Prostate gland (tissue), 2 donors: ENCODE measurements at regions not wholly inside any gene's neighbourhood (a gene's known extent, or its start where the extent isn't known, plus 50 kb on each side); places are given as distances from the start of the nearest gene placed in this dataset.

Experiments
- DNase-seq: peaks from one replicate; pipeline ENCODE4 v3.0.0-alpha.2; 2019; ENCODE audit warnings: low spot score
- H3K27ac ChIP-seq, 2 donors: fragments of 200-600 bp; sonication (generic); 2 replicates each; pipeline ENCODE4 v1.5.1; 2017 to 2019
- H3K27me3 ChIP-seq: fragments of 200-600 bp; sonication (generic); replicated peaks from 2 replicates; pipeline ENCODE4 v1.5.1; 2019; ENCODE audit not compliant: insufficient read depth
- H3K36me3 ChIP-seq, 2 donors: fragments of 200-600 bp; sonication (generic); 1 replicate in 1 of 2; 2 replicates in 1 of 2; pipeline versions ENCODE4 v1.5.1 to v1.8.1; 2017 to 2019
- H3K4me1 ChIP-seq: fragments of 200-600 bp; sonication (generic); replicated peaks from 2 replicates; pipeline ENCODE4 v1.5.1; 2019
- H3K4me3 ChIP-seq, 2 donors: fragments of 200-600 bp; sonication (generic); 2 replicates each; pipeline ENCODE4 v1.5.1; 2017 to 2019
- H3K9me3 ChIP-seq: fragments of 200-600 bp; sonication (generic); 2 replicates; pipeline ENCODE4 v1.5.1; 2017
- CTCF ChIP-seq, 4 experiments: fragments of 200-600 bp in 2 of 4; fragments of 450-650 bp in 2 of 4; sonication (generic) in 2 of 4; IDR thresholded peaks; 1 replicate in 3 of 4; 2 replicates in 1 of 4; pipeline ENCODE4 v1.5.1; 2016 to 2019; ENCODE audit warnings: antibody characterized with exemption in 4 of 4, mild to moderate bottlenecking in 2 of 4, moderate library complexity in 2 of 4
- POLR2A ChIP-seq: fragments of 450-650 bp; IDR thresholded peaks from one replicate; pipeline ENCODE4 v1.6.1; 2016; ENCODE audit warnings: antibody characterized with exemption, mild to moderate bottlenecking
- POLR2AphosphoS5 ChIP-seq: sonication (generic); formaldehyde crosslinking; IDR thresholded peaks from one replicate; pipeline ENCODE4 v1.6.1; 2017; ENCODE audit warnings: antibody characterized with exemption
- WGBS: methylation state at CpG from one replicate; pipeline ENCODE4 v1.1.5; 2018; 5-methylcytosine and 5-hydroxymethylcytosine counted together
- intact Hi-C: fragments of 100-400 bp; cut with DNase I; formaldehyde crosslinking; loops from one replicate; pipeline ENCODE4 v1.14.2; 2022

- no peaks in the 10 kb centered on the region for H3K27me3 ChIP-seq
- H3K36me3 ChIP-seq, result no peaks in the 10 kb centered on the region
- TF ChIP-seq CTCF (IDR thresholded peaks at IDR 0.05) (no peak), POLR2AphosphoS5 (no peak), POLR2A (no peak)
- 22% methylated on average over 1 of the region's 1 CpG for WGBS
- DNase-seq, result no peak
- no peaks in the 10 kb centered on the region for H3K9me3 ChIP-seq
- intact Hi-C loops, result no loop called here
- H3K4me1 ChIP-seq, result no peaks in the 10 kb centered on the region
- H3K4me3 ChIP-seq, result no peak overlapping the region
- H3K27ac ChIP-seq, result no peak overlapping the region
Observed at GRCh38 chr7:20021831-20022230, 195.4 kb downstream of the MACC1 start.

- intact Hi-C loops, result no loop called here
Observed at GRCh38 chr7:20021066-20021465, 196.1 kb downstream of the MACC1 start.

GRCh38 chr7:20019757-20020432, 197.3 kb downstream of the MACC1 start:
- Histone ChIP-seq H3K9me3 (no peaks in the 10 kb centered on the region), H3K4me3 (no peak overlapping the region), H3K27me3 (no peaks in the 10 kb centered on the region), H3K27ac (no peak overlapping the region), H3K4me1 (no peaks in the 10 kb centered on the region), H3K36me3 (no peaks in the 10 kb centered on the region)
- 94% methylated on average over 2 of the region's 2 CpGs for WGBS
- intact Hi-C loops, result no loop called here
- TF ChIP-seq POLR2A (no peak), CTCF (IDR thresholded peaks at IDR 0.05) (no peak), POLR2AphosphoS5 (no peak)
- no peak for DNase-seq

More at GRCh38 chr7:20021066-20021465, 196.1 kb downstream of the MACC1 start:
- Histone ChIP-seq H3K4me1 (no peaks in the 10 kb centered on the region), H3K4me3 (no peak overlapping the region), H3K36me3 (no peaks in the 10 kb centered on the region), H3K27ac (no peak overlapping the region), H3K27me3 (no peaks in the 10 kb centered on the region), H3K9me3 (no peaks in the 10 kb centered on the region)
- DNase-seq, result no peak
- TF ChIP-seq POLR2A, result no peak
- TF ChIP-seq POLR2AphosphoS5, result no peak
- no peak for TF ChIP-seq CTCF (IDR thresholded peaks at IDR 0.05)

GRCh38 chr7:20016669-20017068, 200.5 kb downstream of the MACC1 start:
- Histone ChIP-seq H3K27me3 (no peaks in the 10 kb centered on the region), H3K36me3 (no peaks in the 10 kb centered on the region), H3K4me3 (no peak overlapping the region), H3K9me3 (no peaks in the 10 kb centered on the region), H3K27ac (no peak overlapping the region), H3K4me1 (no peaks in the 10 kb centered on the region)
- no peak for DNase-seq
- 80% methylated on average over 2 of the region's 2 CpGs for WGBS
- TF ChIP-seq CTCF (IDR thresholded peaks at IDR 0.05) (no peak), POLR2AphosphoS5 (no peak), POLR2A (no peak)
- intact Hi-C loops, result no loop called here

- no peak for DNase-seq
- Histone ChIP-seq H3K27me3 (no peaks in the 10 kb centered on the region), H3K4me3 (no peak overlapping the region), H3K27ac (no peak overlapping the region), H3K36me3 (no peaks in the 10 kb centered on the region), H3K9me3 (no peaks in the 10 kb centered on the region), H3K4me1 (no peaks in the 10 kb centered on the region)
- TF ChIP-seq POLR2AphosphoS5 (no peak), CTCF (IDR thresholded peaks at IDR 0.05) (no peak), POLR2A (no peak)
- 71% methylated on average over 6 of the region's 6 CpGs for WGBS
- intact Hi-C loops, result no loop called here
Observed at GRCh38 chr7:20013536-20013935, 203.6 kb downstream of the MACC1 start.
